ENCODE measurements at regions not wholly inside any gene's neighbourhood (a gene's known extent, or its start where the extent isn't known, plus 50 kb on each side); places are given as distances from the start of the nearest gene placed in this dataset.

DNA sequence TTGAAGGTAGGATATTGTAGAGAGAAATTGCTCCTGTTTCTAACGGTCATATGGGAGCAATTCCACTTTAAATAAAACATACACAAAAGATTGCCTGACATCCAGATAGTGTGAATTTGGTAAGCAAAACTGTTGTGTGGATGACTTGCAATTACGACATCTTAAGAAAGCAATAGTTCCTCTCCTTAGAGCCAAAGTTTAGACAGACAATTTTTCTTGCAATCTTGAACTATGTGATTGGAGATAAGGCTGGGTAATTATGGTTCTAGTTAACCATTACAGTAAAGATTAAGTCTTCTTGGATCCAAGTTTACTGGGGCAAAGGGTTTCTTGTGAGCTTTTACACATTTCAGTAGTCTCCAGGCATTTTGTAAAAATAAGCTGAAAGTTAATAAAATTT, 1080.6 kb upstream of the CDH6 start (continued):
- TF ChIP-seq, protein P1, sequence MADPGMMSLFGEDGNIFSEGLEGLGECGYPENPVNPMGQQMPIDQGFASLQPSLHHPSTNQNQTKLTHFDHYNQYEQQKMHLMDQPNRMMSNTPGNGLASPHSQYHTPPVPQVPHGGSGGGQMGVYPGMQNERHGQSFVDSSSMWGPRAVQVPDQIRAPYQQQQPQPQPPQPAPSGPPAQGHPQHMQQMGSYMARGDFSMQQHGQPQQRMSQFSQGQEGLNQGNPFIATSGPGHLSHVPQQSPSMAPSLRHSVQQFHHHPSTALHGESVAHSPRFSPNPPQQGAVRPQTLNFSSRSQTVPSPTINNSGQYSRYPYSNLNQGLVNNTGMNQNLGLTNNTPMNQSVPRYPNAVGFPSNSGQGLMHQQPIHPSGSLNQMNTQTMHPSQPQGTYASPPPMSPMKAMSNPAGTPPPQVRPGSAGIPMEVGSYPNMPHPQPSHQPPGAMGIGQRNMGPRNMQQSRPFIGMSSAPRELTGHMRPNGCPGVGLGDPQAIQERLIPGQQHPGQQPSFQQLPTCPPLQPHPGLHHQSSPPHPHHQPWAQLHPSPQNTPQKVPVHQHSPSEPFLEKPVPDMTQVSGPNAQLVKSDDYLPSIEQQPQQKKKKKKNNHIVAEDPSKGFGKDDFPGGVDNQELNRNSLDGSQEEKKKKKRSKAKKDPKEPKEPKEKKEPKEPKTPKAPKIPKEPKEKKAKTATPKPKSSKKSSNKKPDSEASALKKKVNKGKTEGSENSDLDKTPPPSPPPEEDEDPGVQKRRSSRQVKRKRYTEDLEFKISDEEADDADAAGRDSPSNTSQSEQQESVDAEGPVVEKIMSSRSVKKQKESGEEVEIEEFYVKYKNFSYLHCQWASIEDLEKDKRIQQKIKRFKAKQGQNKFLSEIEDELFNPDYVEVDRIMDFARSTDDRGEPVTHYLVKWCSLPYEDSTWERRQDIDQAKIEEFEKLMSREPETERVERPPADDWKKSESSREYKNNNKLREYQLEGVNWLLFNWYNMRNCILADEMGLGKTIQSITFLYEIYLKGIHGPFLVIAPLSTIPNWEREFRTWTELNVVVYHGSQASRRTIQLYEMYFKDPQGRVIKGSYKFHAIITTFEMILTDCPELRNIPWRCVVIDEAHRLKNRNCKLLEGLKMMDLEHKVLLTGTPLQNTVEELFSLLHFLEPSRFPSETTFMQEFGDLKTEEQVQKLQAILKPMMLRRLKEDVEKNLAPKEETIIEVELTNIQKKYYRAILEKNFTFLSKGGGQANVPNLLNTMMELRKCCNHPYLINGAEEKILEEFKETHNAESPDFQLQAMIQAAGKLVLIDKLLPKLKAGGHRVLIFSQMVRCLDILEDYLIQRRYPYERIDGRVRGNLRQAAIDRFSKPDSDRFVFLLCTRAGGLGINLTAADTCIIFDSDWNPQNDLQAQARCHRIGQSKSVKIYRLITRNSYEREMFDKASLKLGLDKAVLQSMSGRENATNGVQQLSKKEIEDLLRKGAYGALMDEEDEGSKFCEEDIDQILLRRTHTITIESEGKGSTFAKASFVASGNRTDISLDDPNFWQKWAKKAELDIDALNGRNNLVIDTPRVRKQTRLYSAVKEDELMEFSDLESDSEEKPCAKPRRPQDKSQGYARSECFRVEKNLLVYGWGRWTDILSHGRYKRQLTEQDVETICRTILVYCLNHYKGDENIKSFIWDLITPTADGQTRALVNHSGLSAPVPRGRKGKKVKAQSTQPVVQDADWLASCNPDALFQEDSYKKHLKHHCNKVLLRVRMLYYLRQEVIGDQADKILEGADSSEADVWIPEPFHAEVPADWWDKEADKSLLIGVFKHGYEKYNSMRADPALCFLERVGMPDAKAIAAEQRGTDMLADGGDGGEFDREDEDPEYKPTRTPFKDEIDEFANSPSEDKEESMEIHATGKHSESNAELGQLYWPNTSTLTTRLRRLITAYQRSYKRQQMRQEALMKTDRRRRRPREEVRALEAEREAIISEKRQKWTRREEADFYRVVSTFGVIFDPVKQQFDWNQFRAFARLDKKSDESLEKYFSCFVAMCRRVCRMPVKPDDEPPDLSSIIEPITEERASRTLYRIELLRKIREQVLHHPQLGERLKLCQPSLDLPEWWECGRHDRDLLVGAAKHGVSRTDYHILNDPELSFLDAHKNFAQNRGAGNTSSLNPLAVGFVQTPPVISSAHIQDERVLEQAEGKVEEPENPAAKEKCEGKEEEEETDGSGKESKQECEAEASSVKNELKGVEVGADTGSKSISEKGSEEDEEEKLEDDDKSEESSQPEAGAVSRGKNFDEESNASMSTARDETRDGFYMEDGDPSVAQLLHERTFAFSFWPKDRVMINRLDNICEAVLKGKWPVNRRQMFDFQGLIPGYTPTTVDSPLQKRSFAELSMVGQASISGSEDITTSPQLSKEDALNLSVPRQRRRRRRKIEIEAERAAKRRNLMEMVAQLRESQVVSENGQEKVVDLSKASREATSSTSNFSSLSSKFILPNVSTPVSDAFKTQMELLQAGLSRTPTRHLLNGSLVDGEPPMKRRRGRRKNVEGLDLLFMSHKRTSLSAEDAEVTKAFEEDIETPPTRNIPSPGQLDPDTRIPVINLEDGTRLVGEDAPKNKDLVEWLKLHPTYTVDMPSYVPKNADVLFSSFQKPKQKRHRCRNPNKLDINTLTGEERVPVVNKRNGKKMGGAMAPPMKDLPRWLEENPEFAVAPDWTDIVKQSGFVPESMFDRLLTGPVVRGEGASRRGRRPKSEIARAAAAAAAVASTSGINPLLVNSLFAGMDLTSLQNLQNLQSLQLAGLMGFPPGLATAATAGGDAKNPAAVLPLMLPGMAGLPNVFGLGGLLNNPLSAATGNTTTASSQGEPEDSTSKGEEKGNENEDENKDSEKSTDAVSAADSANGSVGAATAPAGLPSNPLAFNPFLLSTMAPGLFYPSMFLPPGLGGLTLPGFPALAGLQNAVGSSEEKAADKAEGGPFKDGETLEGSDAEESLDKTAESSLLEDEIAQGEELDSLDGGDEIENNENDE (IDR thresholded peaks at IDR 0.05; ENCODE audit: insufficient replicate concordance, low read length), result no peak
- TF ChIP-seq SP2 (IDR thresholded peaks at IDR 0.05; ENCODE audit: low read length), result no peak
- no peak for TF ChIP-seq TAF7 (optimal IDR thresholded peaks at IDR 0.05; ENCODE audit: borderline replicate concordance, low read depth, low read length)
- no peak for TF ChIP-seq TCF12 (IDR thresholded peaks at IDR 0.05; ENCODE audit: low read depth, low read length)
- TF ChIP-seq, protein P2, sequence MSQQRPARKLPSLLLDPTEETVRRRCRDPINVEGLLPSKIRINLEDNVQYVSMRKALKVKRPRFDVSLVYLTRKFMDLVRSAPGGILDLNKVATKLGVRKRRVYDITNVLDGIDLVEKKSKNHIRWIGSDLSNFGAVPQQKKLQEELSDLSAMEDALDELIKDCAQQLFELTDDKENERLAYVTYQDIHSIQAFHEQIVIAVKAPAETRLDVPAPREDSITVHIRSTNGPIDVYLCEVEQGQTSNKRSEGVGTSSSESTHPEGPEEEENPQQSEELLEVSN (IDR thresholded peaks at IDR 0.05), result no peak
- no peak for TF ChIP-seq KDM5A (IDR thresholded peaks at IDR 0.05; ENCODE audit: low read length)
- no peak for TF ChIP-seq CBX5 (IDR thresholded peaks at IDR 0.05; ENCODE audit: low read depth, low read length)
- TF ChIP-seq GABPA (IDR thresholded peaks at IDR 0.05; ENCODE audit: borderline replicate concordance, insufficient read depth, low read length), result no peak
- TF ChIP-seq SIN3A (conservative IDR thresholded peaks at IDR 0.05 in 1 of 2, IDR thresholded peaks at IDR 0.05 in 1 of 2; ENCODE audit: low read depth in 1 of 2, low read length in 2 of 2), result no peak
- TF ChIP-seq PHF8 (conservative IDR thresholded peaks at IDR 0.05; ENCODE audit: low read depth, low read length), result no peak
- TF ChIP-seq HDAC2 (IDR thresholded peaks at IDR 0.05; ENCODE audit: borderline replicate concordance in 1 of 2, low read depth in 2 of 2, low read length in 2 of 2), result no peak

All from H1 (cell line).